Naive thymus-derived CD4-positive, alpha-beta T cell (primary cell): ENCODE measurements at regions not wholly inside any gene's neighbourhood (a gene's known extent, or its start where the extent isn't known, plus 50 kb on each side); places are given as distances from the start of the nearest gene placed in this dataset.

Experiments
- ATAC-seq: fragments of 150-1000 bp; cut with Tn5 transposase; 2 replicates; pipeline ENCODE4 v1.10.0; 2021; ENCODE audit warnings: mild to moderate bottlenecking, moderate library complexity
- CTCF ChIA-PET: fragments of 350-600 bp; sonication (Branson Sonifier 250); formaldehyde crosslinking; loops from one replicate; lab custom pipeline; 2021; ENCODE audit warnings: antibody characterized with exemption; lab: Charles Lee
- POLR2A ChIA-PET: fragments of 350-600 bp; sonication (Branson Sonifier 250); formaldehyde crosslinking; loops from one replicate; lab custom pipeline; 2021; ENCODE audit warnings: antibody characterized with exemption, inconsistent platforms; lab: Charles Lee
- DNase-seq, 9 donors: peaks; one replicate each; pipeline versions ENCODE4 v3.0.0 to v3.0.0-alpha.2; 2020 to 2022; ENCODE audit warnings: mixed read lengths in 1 of 9
- H3K27ac ChIP-seq: one replicate; pipeline ENCODE4 v1.7.0; 2013; ENCODE audit warnings: mild to moderate bottlenecking, low read depth, low read length, moderate library complexity
- H3K27me3 ChIP-seq, 2 donors: one replicate each; pipeline ENCODE4 v1.7.0; 2013; ENCODE audit warnings: low read length in 2 of 2, mild to moderate bottlenecking in 2 of 2, moderate library complexity in 2 of 2; ENCODE audit not compliant: control insufficient read depth in 2 of 2, insufficient read depth in 2 of 2
- H3K36me3 ChIP-seq, 3 experiments: 1 replicate in 2 of 3; 2 replicates in 1 of 3; pipeline ENCODE4 v1.7.0; 2013; ENCODE audit warnings: low read length in 3 of 3, mild to moderate bottlenecking in 3 of 3, moderate library complexity in 1 of 3; ENCODE audit not compliant: insufficient read depth in 3 of 3, control insufficient read depth in 2 of 3
- H3K4me1 ChIP-seq, 2 donors: one replicate each; pipeline ENCODE4 v1.7.0; 2013; ENCODE audit warnings: low read length in 2 of 2, mild to moderate bottlenecking in 2 of 2, moderate library complexity in 1 of 2; ENCODE audit not compliant: control insufficient read depth in 2 of 2, insufficient read depth in 2 of 2
- H3K4me3 ChIP-seq: 2 replicates; pipeline ENCODE4 v1.7.0; 2013; ENCODE audit warnings: mild to moderate bottlenecking, low read length
- H3K9me3 ChIP-seq, 3 experiments: 1 replicate in 2 of 3; 2 replicates in 1 of 3; pipeline ENCODE4 v1.7.0; 2013; ENCODE audit warnings: low read length in 3 of 3; ENCODE audit not compliant: control insufficient read depth in 2 of 3
- H3K27ac Mint-ChIP-seq, 9 donors: one replicate each; pipeline ENCODE4 v1.8.0; 2020 to 2022; ENCODE audit warnings: mixed read lengths in 9 of 9, mild to moderate bottlenecking in 8 of 9, moderate library complexity in 5 of 9, inconsistent platforms in 2 of 9
- H3K27me3 Mint-ChIP-seq, 5 donors: one replicate each; pipeline ENCODE4 v1.8.0; 2021 to 2022; ENCODE audit warnings: mixed read lengths in 5 of 5, mild to moderate bottlenecking in 1 of 5
- H3K36me3 Mint-ChIP-seq, 5 donors: one replicate each; pipeline ENCODE4 v1.8.0; 2020 to 2022; ENCODE audit warnings: mixed read lengths in 5 of 5, mild to moderate bottlenecking in 3 of 5, inconsistent platforms in 1 of 5
- H3K4me1 Mint-ChIP-seq, 7 donors: one replicate each; pipeline ENCODE4 v1.8.0; 2020 to 2022; ENCODE audit warnings: mixed read lengths in 7 of 7, mild to moderate bottlenecking in 3 of 7, inconsistent platforms in 1 of 7
- H3K4me3 Mint-ChIP-seq, 10 donors: one replicate each; pipeline ENCODE4 v1.8.0; 2020 to 2022; ENCODE audit warnings: mild to moderate bottlenecking in 10 of 10, mixed read lengths in 10 of 10, moderate library complexity in 6 of 10, inconsistent platforms in 2 of 10
- H3K9me3 Mint-ChIP-seq, 11 donors: one replicate each; pipeline ENCODE4 v1.8.0; 2020 to 2022; ENCODE audit warnings: mixed read lengths in 11 of 11, mild to moderate bottlenecking in 4 of 11, inconsistent platforms in 1 of 11, moderate library complexity in 1 of 11
- intact Hi-C, 2 donors: fragments of 100-400 bp; cut with micrococcal nuclease; formaldehyde crosslinking; loops; one replicate each; pipeline ENCODE4 v1.15.1; 2023

- Histone ChIP-seq H3K4me3 (no peak overlapping the region), H3K4me1 (no peaks in the 10 kb centered on the region), H3K36me3 (no peaks in the 10 kb centered on the region), H3K27ac (no peak overlapping the region), H3K27me3 (no peaks in the 10 kb centered on the region), H3K9me3 (no peaks in the 10 kb centered on the region)
- Mint-ChIP-seq H3K9me3 (peaks cover 0 to 10% (median 0%) of the 10 kb centered on the region in 11 donors), H3K27me3 (no peaks in the 10 kb centered on the region), H3K4me1 (peaks cover 0 to 8% (median 0%) of the 10 kb centered on the region in 7 donors), H3K27ac (no peak overlapping the region), H3K36me3 (no peaks in the 10 kb centered on the region), H3K4me3 (no peak overlapping the region)
- intact Hi-C loops = no loop called here
- ATAC-seq (no peak), DNase-seq (no peak)
- CTCF ChIA-PET = no interaction called here
- POLR2A ChIA-PET = no interaction called here
Measured at GRCh38 chr1:79193211-79194079, 186.9 kb upstream of the ADGRL4 start.

GRCh38 chr1:79190074-79190473 lies 183.5 kb upstream of the ADGRL4 start:
- ATAC-seq = no peak
- H3K27me3 ChIP-seq = no peaks in the 10 kb centered on the region
- Mint-ChIP-seq H3K27ac (no peak overlapping the region), H3K9me3 (peaks cover 0 to 7% (median 0%) of the 10 kb centered on the region in 11 donors), H3K27me3 (no peaks in the 10 kb centered on the region), H3K36me3 (no peaks in the 10 kb centered on the region), H3K4me1 (peaks cover 0 to 8% (median 0%) of the 10 kb centered on the region in 7 donors), H3K4me3 (no peak overlapping the region)
- ChIA-PET POLR2A (no interaction called here), CTCF (no interaction called here)
- no peaks in the 10 kb centered on the region for H3K9me3 ChIP-seq
- no peak overlapping the region for H3K4me3 ChIP-seq
- intact Hi-C loops = no loop called here
- H3K36me3 ChIP-seq = no peaks in the 10 kb centered on the region
- DNase-seq = no peak
- H3K27ac ChIP-seq = no peak overlapping the region
- H3K4me1 ChIP-seq = no peaks in the 10 kb centered on the region

- intact Hi-C loops = no loop called here
- H3K27ac ChIP-seq = no peak overlapping the region
- Mint-ChIP-seq H3K4me1 (peaks cover 0 to 5% (median 0%) of the 10 kb centered on the region in 7 donors), H3K4me3 (no peak overlapping the region), H3K27ac (no peak overlapping the region), H3K27me3 (no peaks in the 10 kb centered on the region), H3K36me3 (no peaks in the 10 kb centered on the region), H3K9me3 (peaks cover 0 to 6% (median 0%) of the 10 kb centered on the region in 11 donors)
- H3K27me3 ChIP-seq = no peaks in the 10 kb centered on the region
- H3K4me3 ChIP-seq = no peak overlapping the region
- no peak for DNase-seq
- H3K4me1 ChIP-seq = no peaks in the 10 kb centered on the region
- CTCF ChIA-PET = no interaction called here
- H3K36me3 ChIP-seq = no peaks in the 10 kb centered on the region
- ATAC-seq = no peak
- POLR2A ChIA-PET = no interaction called here
- H3K9me3 ChIP-seq = no peaks in the 10 kb centered on the region
Measured at GRCh38 chr1:79188337-79188736, 181.8 kb upstream of the ADGRL4 start.

GRCh38 chr1:79186260-79186659 lies 179.7 kb upstream of the ADGRL4 start:
- Mint-ChIP-seq H3K27ac (no peak overlapping the region), H3K27me3 (no peaks in the 10 kb centered on the region), H3K4me1 (no peaks in the 10 kb centered on the region), H3K4me3 (no peak overlapping the region), H3K36me3 (no peaks in the 10 kb centered on the region), H3K9me3 (no peaks in the 10 kb centered on the region)
- no peak for ATAC-seq
- DNase-seq = no peak
- CTCF ChIA-PET = no interaction called here
- intact Hi-C loops = no loop called here
- H3K9me3 ChIP-seq = no peaks in the 10 kb centered on the region
- no peak overlapping the region for H3K4me3 ChIP-seq
- H3K27me3 ChIP-seq = no peaks in the 10 kb centered on the region
- H3K27ac ChIP-seq = no peak overlapping the region
- H3K36me3 ChIP-seq = no peaks in the 10 kb centered on the region
- POLR2A ChIA-PET = no interaction called here
- H3K4me1 ChIP-seq = no peaks in the 10 kb centered on the region

GRCh38 chr1:79177844-79178243 lies 171.3 kb upstream of the ADGRL4 start:
- Histone ChIP-seq H3K9me3 (no peaks in the 10 kb centered on the region), H3K27me3 (no peaks in the 10 kb centered on the region), H3K27ac (no peak overlapping the region), H3K4me3 (no peak overlapping the region), H3K4me1 (no peaks in the 10 kb centered on the region), H3K36me3 (no peaks in the 10 kb centered on the region)
- Mint-ChIP-seq H3K4me1 (no peaks in the 10 kb centered on the region), H3K9me3 (peaks cover 0 to 21% (median 4%) of the 10 kb centered on the region in 11 donors), H3K4me3 (no peak overlapping the region), H3K36me3 (no peaks in the 10 kb centered on the region), H3K27me3 (no peaks in the 10 kb centered on the region), H3K27ac (no peak overlapping the region)
- intact Hi-C loops = no loop called here
- no peak for ATAC-seq
- no peak for DNase-seq
- CTCF ChIA-PET = no interaction called here
- POLR2A ChIA-PET = no interaction called here

DNA sequence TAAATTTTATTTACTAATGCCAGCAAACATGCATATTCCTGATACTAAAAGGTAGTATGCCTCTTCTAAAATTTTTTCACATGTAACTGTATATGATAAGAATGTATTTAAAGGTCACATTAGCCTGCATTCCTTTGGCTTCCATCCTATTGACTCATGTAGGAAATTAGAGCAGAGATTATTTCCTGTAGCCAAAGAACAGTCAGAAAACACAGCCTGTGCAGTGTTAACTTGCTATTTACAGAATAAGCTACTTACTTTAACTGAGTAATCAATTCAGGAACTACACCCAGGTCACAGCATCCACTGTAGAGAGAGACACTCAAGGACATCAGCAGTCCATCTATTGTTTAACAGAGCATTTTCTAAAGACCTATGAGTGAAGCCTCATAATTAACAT lies 154.5 kb upstream of the ADGRL4 start:
- no peak overlapping the region for H3K27ac Mint-ChIP-seq
- H3K9me3 Mint-ChIP-seq = peaks cover 0 to 14% (median 8%) of the 10 kb centered on the region in 11 donors
- H3K4me1 Mint-ChIP-seq = no peaks in the 10 kb centered on the region
- DNase-seq (no peak), ATAC-seq (no peak)
- no peaks in the 10 kb centered on the region for H3K27me3 Mint-ChIP-seq
- H3K4me3 Mint-ChIP-seq = no peak overlapping the region
- Histone ChIP-seq H3K27ac (no peak overlapping the region), H3K27me3 (no peaks in the 10 kb centered on the region), H3K4me3 (no peak overlapping the region), H3K9me3 (no peaks in the 10 kb centered on the region), H3K36me3 (no peaks in the 10 kb centered on the region), H3K4me1 (no peaks in the 10 kb centered on the region)
- CTCF ChIA-PET = no interaction called here
- intact Hi-C loops = no loop called here
- POLR2A ChIA-PET = no interaction called here
- H3K36me3 Mint-ChIP-seq = no peaks in the 10 kb centered on the region

DNA sequence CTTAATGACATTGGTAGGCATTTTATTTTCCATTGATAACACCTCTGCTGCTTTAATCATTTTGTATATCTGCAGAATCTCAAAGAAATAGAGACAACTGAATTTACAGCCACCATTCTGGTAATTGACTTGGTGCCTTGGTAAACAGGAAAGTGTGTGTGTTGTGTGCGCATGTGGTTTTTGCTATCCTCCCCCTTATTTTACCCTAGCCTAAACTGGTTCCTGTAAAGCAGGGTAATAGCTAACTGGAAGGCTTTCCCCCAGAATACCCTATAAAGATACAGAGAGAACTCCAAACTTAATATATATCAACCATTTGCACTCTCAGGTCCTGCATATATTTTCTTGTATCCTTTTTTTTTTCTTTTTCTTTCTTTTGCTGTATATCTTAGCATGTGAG lies 149.5 kb upstream of the ADGRL4 start:
- H3K27me3 Mint-ChIP-seq = no peaks in the 10 kb centered on the region
- Histone ChIP-seq H3K9me3 (no peaks in the 10 kb centered on the region), H3K27ac (no peak overlapping the region), H3K4me3 (no peak overlapping the region), H3K4me1 (no peaks in the 10 kb centered on the region), H3K27me3 (no peaks in the 10 kb centered on the region), H3K36me3 (no peaks in the 10 kb centered on the region)
- no peak for DNase-seq
- no peak overlapping the region for H3K27ac Mint-ChIP-seq
- H3K4me3 Mint-ChIP-seq = no peak overlapping the region
- no peaks in the 10 kb centered on the region for H3K4me1 Mint-ChIP-seq
- CTCF ChIA-PET = no interaction called here
- POLR2A ChIA-PET = no interaction called here
- peaks cover 0 to 6% (median 0%) of the 10 kb centered on the region in 11 donors for H3K9me3 Mint-ChIP-seq
- no peaks in the 10 kb centered on the region for H3K36me3 Mint-ChIP-seq
- intact Hi-C loops = no loop called here
- no peak for ATAC-seq
